ENCODE measurements at regions not wholly inside any gene's neighbourhood (a gene's known extent, or its start where the extent isn't known, plus 50 kb on each side); places are given as distances from the start of the nearest gene placed in this dataset.

DNA sequence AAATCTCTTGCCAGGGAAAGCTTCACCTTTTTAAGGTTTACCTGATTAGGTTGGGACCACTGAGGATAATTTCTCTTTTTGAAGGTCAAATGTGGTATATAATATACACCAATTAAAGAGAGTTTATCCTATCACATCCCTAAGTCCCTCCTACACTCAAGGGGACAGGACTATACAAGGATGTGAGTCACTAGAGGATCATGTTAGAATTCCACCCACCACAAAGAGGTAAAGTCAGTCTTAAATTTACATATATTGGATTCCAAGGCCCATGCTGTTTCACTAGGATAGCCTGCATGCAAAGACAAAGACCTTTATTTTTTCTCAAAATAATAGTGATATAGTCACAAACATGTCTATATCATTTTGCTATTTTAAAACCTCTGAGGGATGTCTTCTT, 164.4 kb downstream of the GIPC2 start:
- TF ChIP-seq POLR2A (IDR thresholded peaks at IDR 0.05) (no peak), CTCF (IDR thresholded peaks at IDR 0.05) (no peak)

All from esophagus squamous epithelium (tissue), 4 donors.